GM19395 (cell line): ENCODE measurements at regions not wholly inside any gene's neighbourhood (a gene's known extent, or its start where the extent isn't known, plus 50 kb on each side); places are given as distances from the start of the nearest gene placed in this dataset.

ENCODE experiments used
- ATAC-seq: cut with Tn5 transposase; IDR thresholded peaks from one replicate; pipeline ENCODE4 v1.9.1; 2021; ENCODE audit warnings: mild to moderate bottlenecking, moderate library complexity; ENCODE audit not compliant: unreplicated experiment

- ATAC-seq = no peak
These were observed 301.6 kb downstream of the SLITRK6 start for GRCh38 chr13:85497652-85498051.

GRCh38 chr13:85492283-85492682 lies 306.9 kb downstream of the SLITRK6 start:
- ATAC-seq = no peak

GRCh38 chr13:85486663-85487062 lies 312.6 kb downstream of the SLITRK6 start:
- ATAC-seq = no peak

GRCh38 chr13:85473144-85473543 lies 326.1 kb downstream of the SLITRK6 start:
- no peak for ATAC-seq

GRCh38 chr13:85469320-85469719 lies 329.9 kb downstream of the SLITRK6 start:
- ATAC-seq = no peak

GRCh38 chr13:85462792-85463425 lies 336.3 kb downstream of the SLITRK6 start:
- no peak for ATAC-seq

- ATAC-seq = no peak
These were observed 337.6 kb downstream of the SLITRK6 start for GRCh38 chr13:85461621-85462020.

GRCh38 chr13:85445534-85445933 lies 353.7 kb downstream of the SLITRK6 start:
- no peak for ATAC-seq

- no peak for ATAC-seq
These were observed 357.2 kb downstream of the SLITRK6 start for GRCh38 chr13:85441975-85442374.

- no peak for ATAC-seq
These were observed 357.9 kb downstream of the SLITRK6 start for GRCh38 chr13:85441364-85441763.

- no peak for ATAC-seq
These were observed 363.2 kb downstream of the SLITRK6 start for GRCh38 chr13:85436029-85436428.

GRCh38 chr13:85434927-85435326 lies 364.3 kb downstream of the SLITRK6 start:
- no peak for ATAC-seq

GRCh38 chr13:85432881-85433280 lies 366.3 kb downstream of the SLITRK6 start:
- no peak for ATAC-seq

GRCh38 chr13:85431720-85432119 lies 367.5 kb downstream of the SLITRK6 start:
- no peak for ATAC-seq

- no peak for ATAC-seq
These were observed 368.9 kb downstream of the SLITRK6 start for GRCh38 chr13:85430216-85430794.

- no peak for ATAC-seq
These were observed 371.8 kb downstream of the SLITRK6 start for GRCh38 chr13:85427416-85427815.

- no peak for ATAC-seq
These were observed 379.1 kb downstream of the SLITRK6 start for GRCh38 chr13:85420136-85420535.

GRCh38 chr13:85419611-85420010 lies 379.6 kb downstream of the SLITRK6 start:
- ATAC-seq = no peak

GRCh38 chr13:85417807-85418206 lies 381.4 kb downstream of the SLITRK6 start:
- no peak for ATAC-seq

GRCh38 chr13:85413664-85414063 lies 385.6 kb downstream of the SLITRK6 start:
- ATAC-seq = no peak

- ATAC-seq = no peak
These were observed 386.8 kb downstream of the SLITRK6 start for GRCh38 chr13:85412448-85412847.

GRCh38 chr13:85411591-85411990 lies 387.6 kb downstream of the SLITRK6 start:
- no peak for ATAC-seq

- ATAC-seq = no peak
These were observed 390.8 kb downstream of the SLITRK6 start for GRCh38 chr13:85408415-85408814.
